ENCODE measurements at regions not wholly inside any gene's neighbourhood (a gene's known extent, or its start where the extent isn't known, plus 50 kb on each side); places are given as distances from the start of the nearest gene placed in this dataset.

GRCh38 chr1:59011663-59012062 is 227.8 kb upstream of the JUN start:
- H4K20me1 ChIP-seq (ENCODE audit: insufficient read depth, low read length, poor library complexity, severe bottlenecking) = no peaks in the 10 kb centered on the region
- H3K27me3 ChIP-seq (ENCODE audit: insufficient read depth, low read length, poor library complexity, severe bottlenecking) = no peaks in the 10 kb centered on the region
- H3K9me3 ChIP-seq (ENCODE audit: insufficient read depth, low read depth, low read length) = no peaks in the 10 kb centered on the region
- H3F3A ChIP-seq (ENCODE audit: low read depth) = no peaks in the 10 kb centered on the region
- H3K79me2 ChIP-seq (ENCODE audit: insufficient read depth, low read length) = no peaks in the 10 kb centered on the region
- H3K4me1 ChIP-seq (ENCODE audit: insufficient read depth, low read length, poor library complexity, severe bottlenecking) = peaks cover 6% of the 10 kb centered on the region
- TF ChIP-seq, protein P1, sequence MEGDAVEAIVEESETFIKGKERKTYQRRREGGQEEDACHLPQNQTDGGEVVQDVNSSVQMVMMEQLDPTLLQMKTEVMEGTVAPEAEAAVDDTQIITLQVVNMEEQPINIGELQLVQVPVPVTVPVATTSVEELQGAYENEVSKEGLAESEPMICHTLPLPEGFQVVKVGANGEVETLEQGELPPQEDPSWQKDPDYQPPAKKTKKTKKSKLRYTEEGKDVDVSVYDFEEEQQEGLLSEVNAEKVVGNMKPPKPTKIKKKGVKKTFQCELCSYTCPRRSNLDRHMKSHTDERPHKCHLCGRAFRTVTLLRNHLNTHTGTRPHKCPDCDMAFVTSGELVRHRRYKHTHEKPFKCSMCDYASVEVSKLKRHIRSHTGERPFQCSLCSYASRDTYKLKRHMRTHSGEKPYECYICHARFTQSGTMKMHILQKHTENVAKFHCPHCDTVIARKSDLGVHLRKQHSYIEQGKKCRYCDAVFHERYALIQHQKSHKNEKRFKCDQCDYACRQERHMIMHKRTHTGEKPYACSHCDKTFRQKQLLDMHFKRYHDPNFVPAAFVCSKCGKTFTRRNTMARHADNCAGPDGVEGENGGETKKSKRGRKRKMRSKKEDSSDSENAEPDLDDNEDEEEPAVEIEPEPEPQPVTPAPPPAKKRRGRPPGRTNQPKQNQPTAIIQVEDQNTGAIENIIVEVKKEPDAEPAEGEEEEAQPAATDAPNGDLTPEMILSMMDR (conservative IDR thresholded peaks at IDR 0.05; ENCODE audit: low read length) = no peak
- TF ChIP-seq EZH2phosphoT487 (IDR thresholded peaks at IDR 0.05; ENCODE audit: borderline replicate concordance) = no peak
- H3K9ac ChIP-seq (ENCODE audit: low read depth, low read length, poor library complexity, severe bottlenecking) = no peak overlapping the region
- no peak overlapping the region for H2AFZ ChIP-seq (ENCODE audit: low read length)
- H3K36me3 ChIP-seq (ENCODE audit: insufficient read depth, low read length) = no peaks in the 10 kb centered on the region
- H3K4me3 ChIP-seq (ENCODE audit: low read length, poor library complexity, severe bottlenecking) = no peak overlapping the region
- no peaks in the 10 kb centered on the region for H3K9me2 ChIP-seq (replicated peaks; ENCODE audit: low read depth, low read length)
- no peak overlapping the region for H3K4me2 ChIP-seq (ENCODE audit: low read depth, low read length, poor library complexity, severe bottlenecking)

- Histone ChIP-seq H3K4me1 (ENCODE audit: insufficient read depth, low read length, poor library complexity, severe bottlenecking) (no peaks in the 10 kb centered on the region), H3K4me2 (ENCODE audit: low read depth, low read length, poor library complexity, severe bottlenecking) (no peak overlapping the region), H2AFZ (ENCODE audit: low read length) (no peak overlapping the region), H3F3A (ENCODE audit: low read depth) (no peaks in the 10 kb centered on the region), H3K9ac (ENCODE audit: low read depth, low read length, poor library complexity, severe bottlenecking) (no peak overlapping the region), H3K9me2 (replicated peaks; ENCODE audit: low read depth, low read length) (no peaks in the 10 kb centered on the region), H3K79me2 (ENCODE audit: insufficient read depth, low read length) (no peaks in the 10 kb centered on the region), H3K36me3 (ENCODE audit: insufficient read depth, low read length) (no peaks in the 10 kb centered on the region), H3K4me3 (ENCODE audit: low read length, poor library complexity, severe bottlenecking) (no peak overlapping the region), H4K20me1 (ENCODE audit: insufficient read depth, low read length, poor library complexity, severe bottlenecking) (no peaks in the 10 kb centered on the region), H3K9me3 (ENCODE audit: insufficient read depth, low read depth, low read length) (no peaks in the 10 kb centered on the region), H3K27me3 (ENCODE audit: insufficient read depth, low read length, poor library complexity, severe bottlenecking) (no peaks in the 10 kb centered on the region)
- TF ChIP-seq, protein P1 (conservative IDR thresholded peaks at IDR 0.05; ENCODE audit: low read length) = no peak
- no peak for TF ChIP-seq EZH2phosphoT487 (IDR thresholded peaks at IDR 0.05; ENCODE audit: borderline replicate concordance)
These were observed 228.5 kb upstream of the JUN start for GRCh38 chr1:59012378-59012777.

GRCh38 chr1:59013276-59013927 is 229.6 kb upstream of the JUN start:
- H3F3A ChIP-seq (ENCODE audit: low read depth) = no peaks in the 10 kb centered on the region
- TF ChIP-seq, protein P1 (conservative IDR thresholded peaks at IDR 0.05; ENCODE audit: low read length) = no peak
- no peak for TF ChIP-seq EZH2phosphoT487 (IDR thresholded peaks at IDR 0.05; ENCODE audit: borderline replicate concordance)
- H3K4me2 ChIP-seq (ENCODE audit: low read depth, low read length, poor library complexity, severe bottlenecking) = no peak overlapping the region
- H3K4me3 ChIP-seq (ENCODE audit: low read length, poor library complexity, severe bottlenecking) = no peak overlapping the region
- no peak overlapping the region for H3K9ac ChIP-seq (ENCODE audit: low read depth, low read length, poor library complexity, severe bottlenecking)
- no peak overlapping the region for H2AFZ ChIP-seq (ENCODE audit: low read length)
- H3K36me3 ChIP-seq (ENCODE audit: insufficient read depth, low read length) = no peaks in the 10 kb centered on the region
- no peaks in the 10 kb centered on the region for H3K4me1 ChIP-seq (ENCODE audit: insufficient read depth, low read length, poor library complexity, severe bottlenecking)
- no peaks in the 10 kb centered on the region for H3K9me2 ChIP-seq (replicated peaks; ENCODE audit: low read depth, low read length)
- H3K9me3 ChIP-seq (ENCODE audit: insufficient read depth, low read depth, low read length) = no peaks in the 10 kb centered on the region
- H3K27me3 ChIP-seq (ENCODE audit: insufficient read depth, low read length, poor library complexity, severe bottlenecking) = no peaks in the 10 kb centered on the region
- H3K79me2 ChIP-seq (ENCODE audit: insufficient read depth, low read length) = no peaks in the 10 kb centered on the region
- no peaks in the 10 kb centered on the region for H4K20me1 ChIP-seq (ENCODE audit: insufficient read depth, low read length, poor library complexity, severe bottlenecking)

Measured in Loucy (cell line).